HG03097 (cell line): ENCODE measurements at regions not wholly inside any gene's neighbourhood (a gene's known extent, or its start where the extent isn't known, plus 50 kb on each side); places are given as distances from the start of the nearest gene placed in this dataset.
A peak's percentile ranks its signal among the peaks of the same experiment; 100 is the strongest.
"Not testable (repeated sequence)": the region's sequence is repeated elsewhere in the genome, so short reads cannot be mapped to it uniquely, and the experiment has no call there.

Experiments used
- ATAC-seq: cut with Tn5 transposase; IDR thresholded peaks from one replicate; pipeline ENCODE4 v1.9.1; 2021; ENCODE audit not compliant: unreplicated experiment, low FRiP score

GRCh38 chr1:147071142-147071541 is 101.1 kb downstream of the PRKAB2 start:
- no peak for ATAC-seq

- no peak for ATAC-seq
Measured at GRCh38 chr1:147062956-147063355, 109.3 kb downstream of the PRKAB2 start.

- not testable (repeated sequence) for ATAC-seq
Measured at GRCh38 chr1:147061880-147062279, 110.4 kb downstream of the PRKAB2 start.

- ATAC-seq: no peak
Measured at GRCh38 chr1:147053269-147053668, 115.1 kb downstream of the NBPF12 start.

- ATAC-seq: no peak
Measured at GRCh38 chr1:147052677-147053076, 114.6 kb downstream of the NBPF12 start.

- ATAC-seq: no peak
Measured at GRCh38 chr1:147052143-147052542, 114.0 kb downstream of the NBPF12 start.

GRCh38 chr1:147051136-147051535 is 113.0 kb downstream of the NBPF12 start:
- no peak for ATAC-seq

- ATAC-seq: no peak
Measured at GRCh38 chr1:147050654-147051053, 112.5 kb downstream of the NBPF12 start.

GRCh38 chr1:147046863-147047394 is 108.8 kb downstream of the NBPF12 start:
- peak; percentile 68 for ATAC-seq

- ATAC-seq: peak; percentile 52
Measured at GRCh38 chr1:147046189-147046862, 108.2 kb downstream of the NBPF12 start.
